Vagina (tissue), 2 donors: ENCODE measurements at regions not wholly inside any gene's neighbourhood (a gene's known extent, or its start where the extent isn't known, plus 50 kb on each side); places are given as distances from the start of the nearest gene placed in this dataset.

Experiments
- CTCF ChIP-seq, 3 experiments: fragments of 450-650 bp in 2 of 3; fragments of 200-600 bp in 1 of 3; sonication (generic) in 1 of 3; IDR thresholded peaks; one replicate each; pipeline ENCODE4 v1.5.1; 2017 to 2019; ENCODE audit warnings: antibody characterized with exemption in 3 of 3, mild to moderate bottlenecking in 2 of 3, moderate library complexity in 2 of 3
- POLR2A ChIP-seq, 2 donors: fragments of 450-650 bp; IDR thresholded peaks; one replicate each; pipeline ENCODE4 v1.6.1; 2017; ENCODE audit warnings: antibody characterized with exemption in 2 of 2, mild to moderate bottlenecking in 2 of 2, moderate library complexity in 2 of 2

- TF ChIP-seq CTCF (IDR thresholded peaks at IDR 0.05) (no peak), POLR2A (IDR thresholded peaks at IDR 0.05) (no peak)
Measured at GRCh38 chr4:85113706-85114105, 147.2 kb upstream of the WDFY3 start.
